Glutamatergic neuron (in vitro differentiated cells): ENCODE measurements at regions not wholly inside any gene's neighbourhood (a gene's known extent, or its start where the extent isn't known, plus 50 kb on each side); places are given as distances from the start of the nearest gene placed in this dataset.

Experiments used
- DNase-seq: peaks from one replicate; pipeline ENCODE4 v3.0.0; 2022
- H3K27ac Mint-ChIP-seq: one replicate; pipeline ENCODE4 v1.8.0; 2020; ENCODE audit warnings: mild to moderate bottlenecking, mixed read lengths, inconsistent platforms; ENCODE audit not compliant: unreplicated experiment
- H3K27me3 Mint-ChIP-seq: one replicate; pipeline ENCODE4 v1.8.0; 2020; ENCODE audit warnings: mild to moderate bottlenecking, moderate library complexity, mixed read lengths, inconsistent platforms; ENCODE audit not compliant: unreplicated experiment
- H3K36me3 Mint-ChIP-seq: one replicate; pipeline ENCODE4 v1.8.0; 2020; ENCODE audit warnings: mild to moderate bottlenecking, mixed read lengths, inconsistent platforms; ENCODE audit not compliant: unreplicated experiment
- H3K4me1 Mint-ChIP-seq: one replicate; pipeline ENCODE4 v1.8.0; 2020; ENCODE audit warnings: mild to moderate bottlenecking, low read depth, mixed read lengths, inconsistent platforms; ENCODE audit not compliant: unreplicated experiment
- H3K4me3 Mint-ChIP-seq: one replicate; pipeline ENCODE4 v1.8.0; 2020; ENCODE audit warnings: mild to moderate bottlenecking, mixed read lengths, inconsistent platforms; ENCODE audit not compliant: unreplicated experiment
- H3K9me3 Mint-ChIP-seq: one replicate; pipeline ENCODE4 v1.8.0; 2020; ENCODE audit warnings: mild to moderate bottlenecking, moderate library complexity, mixed read lengths, inconsistent platforms; ENCODE audit not compliant: unreplicated experiment
- CTCF ChIP-seq: fragments of 200-600 bp; sonication (generic); IDR thresholded peaks from one replicate; pipeline ENCODE4 v1.5.0; 2021; ENCODE audit not compliant: partially characterized antibody, unreplicated experiment

GRCh38 chr3:135641761-135642160 is 323.8 kb upstream of the PPP2R3A start:
- H3K36me3 Mint-ChIP-seq, result peaks cover 8% of the 10 kb centered on the region
- no peak overlapping the region for H3K27ac Mint-ChIP-seq
- H3K27me3 Mint-ChIP-seq, result peaks cover 1% of the 10 kb centered on the region
- no peak overlapping the region for H3K4me3 Mint-ChIP-seq
- no peak for DNase-seq
- peaks cover under 1% of the 10 kb centered on the region for H3K9me3 Mint-ChIP-seq
- no peak for TF ChIP-seq CTCF
- no peaks in the 10 kb centered on the region for H3K4me1 Mint-ChIP-seq

DNA sequence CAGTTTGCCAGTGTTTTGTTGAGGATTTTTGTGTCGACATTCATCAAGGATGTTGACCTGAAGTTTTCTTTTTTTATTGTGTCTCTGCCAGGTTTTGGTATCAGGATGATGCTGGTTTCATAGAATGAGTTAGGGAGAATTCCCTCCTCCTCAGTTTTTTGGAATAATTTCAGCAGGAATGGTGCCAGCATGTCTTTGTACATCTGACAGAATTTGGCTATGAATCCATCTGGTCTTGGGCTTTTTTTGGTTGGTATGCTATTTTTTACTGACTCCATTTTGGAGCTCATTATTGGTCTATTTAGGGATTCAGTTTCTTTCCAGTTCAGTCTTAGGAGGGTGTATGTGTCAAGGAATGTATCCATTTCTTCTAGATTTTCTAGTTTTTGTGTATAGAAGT is 320.0 kb upstream of the PPP2R3A start:
- Mint-ChIP-seq H3K27ac (no peak overlapping the region), H3K4me1 (no peaks in the 10 kb centered on the region), H3K4me3 (no peak overlapping the region), H3K36me3 (peaks cover 13% of the 10 kb centered on the region), H3K27me3 (peaks cover 3% of the 10 kb centered on the region), H3K9me3 (peaks cover 4% of the 10 kb centered on the region)
- no peak for DNase-seq
- no peak for TF ChIP-seq CTCF

DNA sequence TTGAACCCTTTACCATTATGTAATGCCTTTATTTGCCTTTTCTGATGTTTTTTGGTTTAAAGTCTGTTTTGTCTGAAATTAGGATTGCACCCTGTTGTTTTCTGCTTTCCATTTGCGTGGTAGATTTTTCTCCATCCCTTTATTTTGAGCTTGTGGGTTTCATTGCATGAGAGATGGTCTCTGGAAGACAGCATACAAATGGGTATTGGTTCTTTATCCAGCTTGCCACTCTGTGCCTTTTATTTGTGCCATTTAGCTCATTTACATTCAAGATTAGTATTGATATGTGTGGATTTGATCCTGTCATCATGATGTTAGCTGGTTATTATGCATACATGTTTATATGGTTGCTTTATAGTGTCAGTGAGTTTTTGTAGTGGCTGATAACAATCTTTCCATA is 318.7 kb upstream of the PPP2R3A start:
- H3K27me3 Mint-ChIP-seq, result peaks cover 3% of the 10 kb centered on the region
- no peaks in the 10 kb centered on the region for H3K4me1 Mint-ChIP-seq
- H3K36me3 Mint-ChIP-seq, result peaks cover 13% of the 10 kb centered on the region
- H3K9me3 Mint-ChIP-seq, result peaks cover 4% of the 10 kb centered on the region
- TF ChIP-seq CTCF, result no peak
- no peak overlapping the region for H3K4me3 Mint-ChIP-seq
- no peak for DNase-seq
- no peak overlapping the region for H3K27ac Mint-ChIP-seq

GRCh38 chr3:135649361-135649760 is 316.2 kb upstream of the PPP2R3A start:
- Mint-ChIP-seq H3K4me1 (no peaks in the 10 kb centered on the region), H3K4me3 (no peak overlapping the region), H3K27me3 (peaks cover 5% of the 10 kb centered on the region), H3K27ac (no peak overlapping the region), H3K9me3 (peaks cover 4% of the 10 kb centered on the region), H3K36me3 (peaks cover 13% of the 10 kb centered on the region)
- no peak for DNase-seq
- no peak for TF ChIP-seq CTCF

DNA sequence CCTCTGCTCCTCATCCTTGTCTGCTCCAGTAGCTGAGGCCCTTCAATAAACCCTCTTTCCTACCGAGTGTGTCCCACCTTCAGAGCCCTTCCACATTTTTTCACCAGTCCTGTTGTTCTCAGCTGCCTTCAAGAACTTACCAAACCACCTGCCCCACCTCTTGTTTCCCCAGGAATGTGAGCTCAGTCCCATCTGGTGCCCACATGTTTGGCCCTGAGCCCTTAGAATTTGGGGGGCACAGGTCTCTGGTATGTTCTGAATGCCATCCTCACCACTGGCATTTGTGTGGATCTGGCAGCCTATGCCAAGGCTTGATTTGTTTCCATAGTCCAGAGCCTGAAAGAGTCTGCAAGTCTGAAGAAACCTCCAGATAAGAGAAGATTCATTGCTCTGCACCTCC is 315.2 kb upstream of the PPP2R3A start:
- H3K27me3 Mint-ChIP-seq, result peaks cover 5% of the 10 kb centered on the region
- no peak for TF ChIP-seq CTCF
- no peak overlapping the region for H3K4me3 Mint-ChIP-seq
- peaks cover 13% of the 10 kb centered on the region for H3K36me3 Mint-ChIP-seq
- peaks cover 4% of the 10 kb centered on the region for H3K9me3 Mint-ChIP-seq
- no peak for DNase-seq
- H3K27ac Mint-ChIP-seq, result no peak overlapping the region
- H3K4me1 Mint-ChIP-seq, result no peaks in the 10 kb centered on the region
